ENCODE measurements at regions not wholly inside any gene's neighbourhood (a gene's known extent, or its start where the extent isn't known, plus 50 kb on each side); places are given as distances from the start of the nearest gene placed in this dataset.

DNA sequence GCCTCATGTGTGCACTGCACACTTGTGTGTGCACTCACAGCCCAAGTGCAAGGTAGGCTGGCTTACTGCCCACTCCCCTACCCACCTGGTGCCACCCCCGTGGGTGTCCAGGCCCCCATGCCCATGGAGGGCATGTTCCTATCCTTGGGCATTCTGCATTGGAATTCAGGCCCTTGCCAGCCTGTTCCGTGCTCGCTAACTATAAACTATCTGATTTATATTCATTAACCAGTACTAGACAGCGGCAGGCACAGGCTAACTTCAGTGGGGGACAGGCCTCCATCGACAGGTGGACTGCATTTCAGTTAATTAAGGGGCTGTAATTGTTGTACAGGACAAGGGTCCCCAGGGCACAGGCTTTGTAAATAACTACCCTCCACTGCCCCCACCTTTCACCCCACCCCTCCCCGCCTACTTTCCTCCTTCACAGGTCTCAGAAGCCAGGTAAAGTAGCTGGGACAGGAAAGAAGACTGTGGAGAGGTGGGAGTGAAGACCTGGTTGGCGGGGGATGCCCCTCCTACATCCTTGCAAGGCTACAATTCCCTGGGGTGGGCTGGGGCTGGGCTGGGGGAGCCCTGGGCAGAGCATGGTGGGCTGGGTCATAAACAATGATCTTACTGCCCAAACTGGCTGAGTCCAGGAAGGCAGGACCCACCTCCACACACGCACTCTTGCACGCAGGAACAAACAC is 119.0 kb upstream of the LHX1 start:
- no peak for DNase-seq

DNA sequence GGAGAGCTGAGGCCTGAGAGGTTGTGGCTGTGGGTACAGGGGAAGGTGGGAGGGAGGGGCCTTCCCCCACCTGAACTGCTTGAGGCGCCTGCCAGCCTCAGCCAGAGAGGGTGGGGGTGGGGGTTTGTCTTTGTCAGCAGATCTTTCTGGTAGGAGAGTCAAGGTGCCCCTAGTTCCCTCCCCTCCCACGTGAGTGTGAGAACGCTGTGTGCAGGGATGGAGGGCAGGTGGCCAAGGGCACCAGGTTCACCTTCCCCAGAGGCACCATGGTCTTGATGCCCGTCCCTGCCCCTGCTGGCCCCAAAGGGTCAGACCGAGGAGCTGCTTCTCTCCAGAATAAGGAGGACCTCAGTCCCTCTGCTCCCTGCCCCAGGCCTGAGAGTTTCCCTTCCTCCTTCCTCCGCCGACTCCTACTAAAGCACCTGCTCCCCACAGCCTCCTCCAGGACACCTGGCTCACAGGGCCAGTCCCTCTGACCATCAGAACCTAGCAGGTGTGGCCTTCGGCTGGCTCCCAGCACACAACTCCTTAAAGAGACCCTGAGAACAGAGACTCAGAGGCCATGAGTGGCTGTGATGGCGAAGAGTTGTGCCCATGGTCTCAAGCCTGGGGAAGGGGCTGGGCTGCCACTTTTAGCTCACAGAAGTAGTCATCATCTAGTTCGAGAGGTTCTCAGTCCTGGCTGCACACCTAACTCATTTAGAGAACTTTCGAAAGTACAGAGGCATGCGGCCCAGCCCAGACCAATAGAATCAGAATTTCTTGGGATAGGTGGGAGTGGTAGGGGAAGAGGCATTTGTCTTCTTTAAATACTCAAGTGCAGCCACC is 113.2 kb upstream of the LHX1 start:
- DNase-seq: no peak

- no peak for DNase-seq
These were observed 112.6 kb upstream of the LHX1 start for GRCh38 chr17:36824678-36825101.

DNA sequence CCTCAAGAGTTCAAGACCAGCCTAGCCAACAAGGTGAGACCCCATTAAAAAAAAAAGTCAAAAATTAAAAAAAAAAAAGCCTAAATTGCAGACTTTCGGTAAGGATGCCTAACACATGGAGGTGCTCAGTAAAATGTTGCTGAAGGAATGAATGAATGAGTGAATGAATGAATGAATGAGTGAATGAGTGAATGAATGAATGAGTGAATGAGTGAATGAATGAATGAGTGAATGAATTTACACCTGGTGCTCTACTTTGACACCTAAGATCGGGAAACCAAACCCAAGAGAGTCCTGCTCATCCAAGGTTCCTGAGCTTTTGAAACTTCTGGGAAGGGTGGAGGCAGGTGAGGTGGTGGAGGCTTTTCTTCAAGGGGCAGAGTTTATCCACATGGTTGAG is 112.2 kb upstream of the LHX1 start:
- DNase-seq: no peak

- DNase-seq: no peak
These were observed 111.8 kb upstream of the LHX1 start for GRCh38 chr17:36825521-36825920.

DNA sequence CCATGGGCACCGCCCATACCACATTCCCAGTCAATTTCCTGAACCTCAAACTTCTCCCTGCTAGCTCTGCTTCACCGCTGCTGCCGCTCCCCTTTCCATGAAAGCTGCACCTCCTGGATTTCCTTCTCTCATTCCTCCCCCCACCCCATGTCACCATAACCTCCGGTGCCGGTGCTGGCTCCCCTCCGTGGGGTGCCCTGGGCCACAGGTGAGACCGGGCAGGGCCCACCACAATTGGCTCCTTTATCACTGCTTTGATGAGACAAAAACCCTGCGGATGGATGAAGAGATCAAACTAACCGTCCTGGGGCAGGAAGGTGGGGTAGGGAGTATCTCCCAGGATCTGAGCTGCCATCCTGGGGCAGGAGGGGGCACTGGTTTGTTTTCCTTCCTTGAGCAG is 111.3 kb upstream of the LHX1 start:
- no peak for DNase-seq

DNA sequence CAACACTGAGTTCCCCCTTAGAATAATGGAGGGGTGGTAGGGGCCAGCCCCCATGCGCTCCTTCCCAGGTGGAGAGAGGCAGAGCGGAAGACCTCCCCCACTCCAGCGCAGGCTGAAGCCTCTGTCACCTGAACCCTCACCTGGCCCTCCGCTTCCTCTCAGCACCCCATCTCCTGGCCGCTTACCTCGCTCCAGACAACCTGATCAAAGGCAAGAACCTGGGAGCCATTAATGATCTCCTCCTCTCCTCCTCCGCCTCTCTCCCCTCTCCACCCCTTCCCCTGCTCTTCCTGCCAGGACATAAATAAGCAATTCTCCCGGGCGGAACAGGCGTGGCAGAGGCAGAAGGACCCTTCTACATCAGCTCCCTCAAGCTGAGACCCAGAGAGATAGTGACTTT is 110.2 kb upstream of the LHX1 start:
- DNase-seq: no peak

DNA sequence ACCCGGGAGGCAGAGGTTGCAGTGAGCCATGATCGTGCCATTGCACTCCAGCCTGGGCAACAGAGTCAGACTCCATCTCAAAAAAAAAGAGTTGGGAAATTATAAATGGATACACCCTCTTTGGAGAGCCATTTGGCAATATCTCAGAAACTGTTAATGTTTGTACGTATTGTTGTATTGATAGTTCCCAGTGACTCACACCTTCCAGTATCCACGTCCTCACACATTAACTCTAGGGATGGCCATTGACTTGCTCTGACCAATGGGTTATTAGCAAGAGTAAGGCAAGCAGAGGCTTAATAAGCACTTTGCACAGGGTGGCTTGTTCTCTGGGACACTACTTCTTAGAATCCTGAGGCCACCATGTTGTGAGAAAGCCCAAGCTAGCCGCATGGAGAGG is 107.6 kb upstream of the LHX1 start:
- DNase-seq: no peak

DNA sequence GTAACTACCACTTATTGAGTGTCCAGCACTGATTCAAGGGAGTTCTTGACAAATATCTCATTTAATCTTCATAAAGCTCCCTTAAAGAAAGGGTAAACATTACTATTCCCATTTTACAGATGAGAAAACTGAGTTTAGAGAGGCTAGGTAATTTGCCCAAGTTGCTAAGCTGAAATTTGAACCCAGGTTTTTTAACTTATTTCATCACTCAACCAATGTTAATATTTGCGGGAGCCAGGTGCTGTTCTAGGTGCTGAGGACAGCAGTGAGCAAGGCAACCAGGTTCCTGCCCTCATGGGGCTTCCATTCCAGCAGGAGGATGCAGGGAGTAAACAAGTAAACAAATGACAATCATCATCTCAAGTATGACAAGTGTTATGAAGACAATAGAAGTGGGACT is 104.0 kb upstream of the LHX1 start:
- no peak for DNase-seq

DNA sequence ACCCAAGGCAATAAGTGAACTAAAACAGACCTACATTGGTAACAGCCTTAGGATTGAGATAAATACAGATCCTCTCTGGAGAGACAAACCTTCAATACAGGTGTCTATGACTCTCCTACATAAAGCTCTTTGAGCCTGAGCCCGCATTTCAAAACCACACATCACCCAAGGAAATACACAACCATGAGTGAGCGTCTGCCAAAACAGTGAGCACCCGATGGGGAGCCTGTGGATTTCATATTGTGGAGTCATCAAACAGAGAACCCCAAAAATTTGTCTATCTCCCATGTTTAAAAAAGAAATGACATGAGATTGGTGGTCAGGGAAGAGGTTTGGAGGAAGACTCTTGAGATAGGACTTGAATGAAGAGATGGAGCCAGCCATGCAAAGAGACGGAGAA is 102.2 kb upstream of the LHX1 start:
- no peak for DNase-seq

- DNase-seq: no peak
These were observed 99.9 kb upstream of the LHX1 start for GRCh38 chr17:36837195-36837938.

DNA sequence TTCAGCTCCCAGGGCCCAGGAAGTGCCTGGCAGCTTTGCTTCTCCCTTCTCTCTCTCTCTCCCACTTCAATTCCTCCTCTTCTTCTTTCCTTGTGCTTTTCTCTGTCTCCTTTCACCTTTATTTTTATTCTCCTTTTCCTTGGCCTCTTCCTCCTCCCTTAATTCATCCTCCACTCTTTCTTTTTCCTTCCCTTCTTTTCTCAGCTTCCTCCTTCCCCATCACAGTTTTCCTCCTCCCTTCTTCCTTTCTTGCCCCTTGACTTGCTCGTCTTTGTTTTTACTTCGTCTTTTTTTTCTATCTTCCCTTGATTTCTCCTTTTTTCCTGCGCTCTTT is 99.4 kb upstream of the LHX1 start:
- DNase-seq: no peak

DNA sequence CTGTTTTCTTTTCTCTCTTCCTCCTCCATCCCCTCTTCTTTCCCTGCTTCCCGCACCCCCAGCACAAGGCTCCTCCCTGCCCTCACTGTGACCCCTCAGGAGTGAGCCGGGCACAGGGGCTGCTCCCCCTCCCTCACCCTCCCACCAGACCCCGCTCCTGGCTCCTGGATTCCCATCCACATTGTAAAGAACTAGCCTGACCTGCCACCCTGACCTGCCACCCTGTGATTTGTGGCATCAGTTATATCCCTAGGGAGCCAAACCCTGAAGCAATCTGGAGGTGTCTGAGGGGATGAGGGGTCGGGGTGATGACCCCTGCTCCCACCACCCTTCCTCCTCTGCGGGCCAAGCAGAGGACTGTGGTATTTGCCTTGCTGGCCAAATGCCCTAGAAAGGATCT is 98.0 kb upstream of the LHX1 start:
- no peak for DNase-seq

- no peak for DNase-seq
These were observed 96.5 kb upstream of the LHX1 start for GRCh38 chr17:36840796-36841195.

- no peak for DNase-seq
These were observed 95.0 kb upstream of the LHX1 start for GRCh38 chr17:36842231-36842819.

DNA sequence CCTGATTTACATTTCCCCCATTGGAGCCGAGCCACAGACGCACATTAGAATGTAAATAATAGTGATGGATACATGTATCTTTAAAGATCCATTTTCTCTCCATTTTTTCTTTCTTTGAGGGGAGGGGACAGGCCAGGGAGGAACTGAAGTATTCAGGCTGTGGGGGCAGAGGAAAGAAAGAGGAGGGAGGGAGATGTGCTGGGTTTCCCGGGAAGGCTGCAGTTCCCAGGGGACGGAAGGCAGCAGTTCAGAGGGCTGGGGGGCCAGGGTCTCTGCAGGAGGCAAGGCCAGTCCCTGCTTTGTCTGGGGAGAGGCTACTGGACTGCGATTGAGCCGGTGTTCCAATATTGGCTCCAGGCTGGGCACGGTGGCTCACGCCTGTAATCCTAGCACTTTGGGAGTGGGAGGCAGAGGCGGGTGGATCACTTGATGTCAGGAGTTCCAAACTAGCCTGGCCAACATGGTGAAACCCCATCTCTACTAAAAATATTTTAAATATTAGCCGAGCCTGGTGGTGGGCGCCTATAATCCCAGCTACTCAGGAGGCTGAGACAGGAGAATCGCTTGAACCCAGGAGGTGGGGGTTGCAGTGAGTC is 94.2 kb upstream of the LHX1 start:
- DNase-seq: no peak

DNA sequence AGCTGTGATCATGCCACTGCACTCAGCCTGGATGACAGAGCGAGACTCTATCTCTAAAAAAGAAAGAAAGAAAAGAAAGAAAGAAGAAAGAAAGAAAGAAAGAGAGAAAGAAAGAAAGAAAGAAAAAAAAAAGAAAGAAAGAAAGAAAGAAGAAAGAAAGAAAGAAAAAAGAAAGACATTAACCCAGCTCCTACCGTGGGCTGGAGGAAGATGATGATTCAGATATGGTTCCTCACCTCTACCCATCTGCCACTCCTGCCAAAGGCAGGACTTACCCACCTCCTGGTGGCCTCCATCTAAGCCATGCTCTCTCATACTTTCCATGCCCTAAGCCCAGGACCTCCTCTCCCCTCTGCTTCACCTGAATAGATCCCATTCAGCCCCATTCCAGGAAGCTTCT is 93.3 kb upstream of the LHX1 start:
- DNase-seq: no peak

DNA sequence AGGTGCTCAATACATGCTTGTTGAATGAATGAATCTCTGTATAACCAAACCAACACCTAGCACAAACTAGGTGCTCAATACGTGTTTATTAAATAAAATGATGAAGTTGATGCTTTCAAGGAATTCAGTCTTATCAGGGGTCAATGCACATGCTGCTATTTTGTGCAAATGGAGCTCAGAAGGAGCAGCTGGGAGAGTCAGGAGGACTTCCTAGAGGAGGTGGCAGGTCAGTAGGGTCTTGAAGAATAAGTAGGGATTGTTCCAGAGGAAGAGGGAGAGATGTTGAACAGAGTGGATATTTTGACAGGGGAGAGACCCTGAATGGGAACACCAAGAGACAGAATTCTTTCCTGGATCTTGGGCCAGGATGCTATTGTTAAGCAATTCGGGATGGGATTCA is 92.7 kb upstream of the LHX1 start:
- no peak for DNase-seq

DNA sequence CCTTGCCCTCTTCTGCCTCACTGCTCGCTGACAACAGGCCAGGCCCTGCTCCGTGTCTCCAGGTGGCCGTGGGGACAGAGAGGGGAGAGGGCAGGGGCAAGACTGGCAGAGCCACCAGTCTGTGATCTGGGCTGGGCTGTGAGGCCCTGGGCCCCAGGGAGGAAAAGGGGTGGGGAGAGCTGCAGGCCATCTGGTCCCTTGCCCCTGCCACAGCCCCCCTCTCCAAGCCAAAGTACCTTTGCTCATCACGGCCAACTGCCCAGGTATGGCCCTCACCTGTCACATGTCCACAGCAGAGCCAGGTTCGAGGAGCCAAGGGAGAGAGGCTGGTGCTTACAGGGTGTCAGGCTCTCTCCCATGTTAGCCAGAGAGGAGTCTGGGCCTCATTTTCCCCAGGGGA is 91.4 kb upstream of the LHX1 start:
- no peak for DNase-seq

DNA sequence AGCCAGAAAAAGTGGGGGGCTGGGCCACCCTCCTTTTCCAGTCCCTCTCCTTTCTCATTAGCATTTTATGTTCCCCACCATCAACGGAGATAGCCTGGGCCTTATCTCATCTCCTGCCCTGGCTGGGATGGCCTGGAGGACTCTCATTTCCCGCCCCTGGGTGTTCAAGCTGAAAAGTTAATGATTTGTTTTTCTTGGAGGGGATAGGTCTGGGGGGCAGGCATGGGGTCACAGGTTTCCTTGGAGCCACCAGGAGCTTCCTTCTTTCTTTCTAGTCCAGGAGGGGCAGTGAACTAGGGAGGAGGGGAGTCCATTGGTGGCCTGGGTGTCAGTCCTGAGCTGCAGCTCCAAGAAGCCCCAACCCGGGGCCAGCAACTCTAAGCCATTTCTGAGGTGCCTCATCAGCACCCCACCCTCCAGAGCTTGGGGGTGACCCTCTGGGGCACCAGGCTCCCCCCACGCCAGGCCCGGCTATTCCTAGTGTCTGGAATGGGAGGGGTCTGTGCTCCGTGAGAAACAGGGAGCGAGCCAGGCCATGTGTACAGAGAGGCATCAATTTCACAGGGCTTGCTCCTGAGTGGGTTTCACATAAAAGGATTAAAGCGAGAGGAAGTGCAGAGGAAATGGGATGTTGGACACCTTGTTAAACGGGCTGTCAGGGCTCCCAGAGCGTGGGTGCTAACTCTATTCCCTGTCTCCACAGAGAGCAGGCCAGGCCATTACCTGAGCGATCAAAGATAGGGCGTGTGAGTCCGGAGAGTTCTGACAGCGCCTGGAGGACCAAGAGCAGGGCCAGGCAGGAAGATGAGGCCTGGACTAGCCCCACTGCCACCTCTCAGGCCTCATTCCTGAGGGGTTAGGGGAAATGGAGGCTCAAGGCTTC is 90.6 kb upstream of the LHX1 start:
- no peak for DNase-seq

- no peak for DNase-seq
These were observed 89.0 kb upstream of the LHX1 start for GRCh38 chr17:36848008-36848902.
